ENCODE measurements at regions not wholly inside any gene's neighbourhood (a gene's known extent, or its start where the extent isn't known, plus 50 kb on each side); places are given as distances from the start of the nearest gene placed in this dataset.
"Not testable (repeated sequence)": the region's sequence is repeated elsewhere in the genome, so short reads cannot be mapped to it uniquely, and the experiment has no call there.

GRCh38 chr4:78711676-78712075 lies 64.5 kb upstream of the BMP2K start:
- H3K27ac ChIP-seq = no peak overlapping the region
- no peak for DNase-seq
- H3K4me3 ChIP-seq = no peak overlapping the region
- H3K4me1 ChIP-seq = no peaks in the 10 kb centered on the region
- intact Hi-C loops (cut with DNase I) = no loop called here
- no peaks in the 10 kb centered on the region for H3K27me3 ChIP-seq
- H3K36me3 ChIP-seq = no peaks in the 10 kb centered on the region
- WGBS, 2 donors = 89 to 94% methylated on average over 3 of the region's 3 CpGs
- no peak for TF ChIP-seq CTCF (IDR thresholded peaks at IDR 0.05)
- TF ChIP-seq POLR2AphosphoS5 (IDR thresholded peaks at IDR 0.05) = no peak
- TF ChIP-seq POLR2A (IDR thresholded peaks at IDR 0.05) = no peak
- no peak for TF ChIP-seq EP300 (IDR thresholded peaks at IDR 0.05)
- H3K9me3 ChIP-seq = no peaks in the 10 kb centered on the region

DNA sequence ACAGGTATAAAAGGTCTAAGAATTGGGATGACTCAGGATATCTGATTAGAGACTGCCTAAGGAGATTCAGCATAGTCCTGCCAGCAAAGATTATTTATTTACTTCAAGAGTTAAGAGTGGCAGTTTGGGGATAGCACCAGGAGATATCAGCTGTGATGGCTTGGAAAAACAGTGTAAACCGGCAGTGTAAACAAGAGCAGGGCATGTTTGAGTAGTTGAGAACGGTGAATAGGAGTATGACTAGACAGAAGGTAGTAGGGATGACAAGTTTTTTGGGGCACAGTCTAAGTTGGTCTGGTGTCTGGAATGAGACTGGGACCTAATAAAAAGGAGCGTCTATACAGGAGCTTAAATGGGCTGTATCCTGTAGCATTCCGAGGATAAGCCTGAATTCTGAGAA lies 61.6 kb upstream of the BMP2K start:
- H3K27ac ChIP-seq; H3K9me3 ChIP-seq; H3K4me3 ChIP-seq; H3K27me3 ChIP-seq; DNase-seq; intact Hi-C loops (cut with DNase I); H3K4me1 ChIP-seq; H3K36me3 ChIP-seq: not testable (repeated sequence)
- 63 to 86% methylated on average over 4 of the region's 4 CpGs for WGBS, 2 donors

DNA sequence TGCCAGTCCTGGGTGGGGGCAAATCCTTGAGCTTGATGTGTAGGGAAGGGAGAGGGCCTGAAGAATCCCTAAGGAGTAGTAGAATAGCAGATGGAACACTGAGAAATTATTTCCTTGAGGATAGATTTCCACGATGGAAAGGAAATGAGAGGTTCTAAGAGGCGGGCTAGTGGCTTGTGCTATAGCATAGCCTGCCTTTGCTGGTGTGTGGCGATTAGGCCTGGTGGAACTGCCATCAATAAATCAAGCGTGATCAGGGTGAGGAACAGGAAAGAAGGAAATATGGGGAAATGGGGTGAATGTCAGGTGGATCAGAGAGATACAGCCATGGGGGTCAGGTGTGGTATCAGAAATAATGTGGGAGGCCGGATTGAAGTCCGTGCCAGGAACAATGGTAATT lies 60.8 kb upstream of the BMP2K start:
- H3K4me1 ChIP-seq; H3K27me3 ChIP-seq; DNase-seq; H3K27ac ChIP-seq; H3K9me3 ChIP-seq; H3K36me3 ChIP-seq; H3K4me3 ChIP-seq; intact Hi-C loops (cut with DNase I): not testable (repeated sequence)
- WGBS, 2 donors = 80 to 94% methylated on average over 4 of the region's 6 CpGs

GRCh38 chr4:78717712-78718111 lies 58.4 kb upstream of the BMP2K start:
- WGBS, 2 donors = 91 to 93% methylated on average over 8 of the region's 8 CpGs
- H3K36me3 ChIP-seq; DNase-seq; H3K4me3 ChIP-seq; H3K27me3 ChIP-seq; intact Hi-C loops (cut with DNase I); H3K4me1 ChIP-seq; H3K9me3 ChIP-seq; H3K27ac ChIP-seq: not testable (repeated sequence)

DNA sequence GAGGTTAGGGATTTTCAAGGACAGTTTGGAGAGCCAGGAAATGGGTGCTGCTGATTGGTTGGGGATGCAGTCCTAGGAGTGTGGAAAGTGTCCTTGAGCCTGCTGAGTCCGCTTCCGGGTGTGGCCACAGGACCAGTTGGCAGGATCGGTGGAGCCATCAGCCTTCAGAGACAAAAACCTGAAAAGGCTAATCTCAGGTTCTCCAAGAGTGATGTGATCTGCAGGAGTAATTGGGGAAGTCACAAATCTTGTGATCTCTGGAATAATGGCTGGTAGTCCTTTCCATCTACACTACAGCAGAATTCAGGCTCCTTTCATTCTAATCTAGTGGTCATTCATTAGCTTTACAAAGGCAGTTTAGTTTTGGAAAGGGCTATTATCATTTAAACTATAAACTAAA lies 55.9 kb upstream of the BMP2K start:
- WGBS, 2 donors = 80 to 94% methylated on average over 3 of the region's 3 CpGs
- intact Hi-C loops (cut with DNase I) = no loop called here

DNA sequence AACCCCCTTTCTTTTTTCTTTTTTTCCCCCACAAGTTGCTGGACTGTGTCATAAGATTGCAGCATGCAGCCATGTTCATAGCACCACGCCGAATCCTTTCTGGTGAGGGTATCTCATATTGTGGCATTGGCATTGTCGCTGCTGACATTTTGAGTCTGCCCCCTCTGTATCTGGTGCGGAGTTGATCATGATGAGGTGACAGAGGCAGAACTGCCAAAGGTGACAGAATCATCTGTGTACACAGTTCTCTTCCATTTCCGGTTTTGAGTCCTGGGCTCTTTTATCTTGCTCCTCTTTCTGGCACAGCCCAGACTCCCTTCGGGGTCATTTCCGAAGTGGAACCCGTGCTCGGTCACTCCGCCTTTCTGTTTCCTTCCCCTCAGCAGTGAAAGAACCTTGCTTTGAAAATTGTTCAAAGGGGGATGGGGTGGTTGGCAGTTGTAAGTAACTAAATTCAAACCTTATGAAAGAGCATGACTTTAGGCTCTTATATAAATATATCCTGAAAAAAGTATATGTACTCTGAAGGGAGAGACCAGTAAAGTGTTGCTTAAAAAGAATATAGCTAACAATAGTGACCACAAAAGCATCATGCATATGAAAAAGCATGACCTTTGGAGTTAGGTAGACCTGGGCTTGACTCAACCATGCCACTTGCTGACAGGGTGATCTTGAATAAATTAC lies 55.0 kb upstream of the BMP2K start:
- H3K36me3 ChIP-seq = no peaks in the 10 kb centered on the region
- no peaks in the 10 kb centered on the region for H3K27me3 ChIP-seq
- TF ChIP-seq EP300 (IDR thresholded peaks at IDR 0.05) = no peak
- no peak for TF ChIP-seq POLR2A (IDR thresholded peaks at IDR 0.05)
- TF ChIP-seq CTCF (IDR thresholded peaks at IDR 0.05) = no peak
- no peak for TF ChIP-seq POLR2AphosphoS5 (IDR thresholded peaks at IDR 0.05)
- WGBS, 2 donors = 46 to 74% methylated on average over 10 of the region's 10 CpGs
- intact Hi-C loops (cut with DNase I) = no loop called here
- H3K27ac ChIP-seq = no peak overlapping the region
- no peak for DNase-seq
- no peaks in the 10 kb centered on the region for H3K4me1 ChIP-seq
- H3K9me3 ChIP-seq = no peaks in the 10 kb centered on the region
- no peak overlapping the region for H3K4me3 ChIP-seq

More for the DNA sequence above, 55.9 kb upstream of the BMP2K start:
- TF ChIP-seq EP300 (IDR thresholded peaks at IDR 0.05) = no peak
- no peak for TF ChIP-seq POLR2A (IDR thresholded peaks at IDR 0.05)
- no peak for TF ChIP-seq CTCF (IDR thresholded peaks at IDR 0.05)
- TF ChIP-seq POLR2AphosphoS5 (IDR thresholded peaks at IDR 0.05) = no peak
- Histone ChIP-seq H3K4me1 (no peaks in the 10 kb centered on the region), H3K27me3 (no peaks in the 10 kb centered on the region), H3K27ac (no peak overlapping the region), H3K9me3 (no peaks in the 10 kb centered on the region), H3K4me3 (no peak overlapping the region), H3K36me3 (no peaks in the 10 kb centered on the region)
- no peak for DNase-seq

Measured in sigmoid colon (tissue), 6 donors.